ENCODE measurements at regions not wholly inside any gene's neighbourhood (a gene's known extent, or its start where the extent isn't known, plus 50 kb on each side); places are given as distances from the start of the nearest gene placed in this dataset.

- TF ChIP-seq, protein P1, sequence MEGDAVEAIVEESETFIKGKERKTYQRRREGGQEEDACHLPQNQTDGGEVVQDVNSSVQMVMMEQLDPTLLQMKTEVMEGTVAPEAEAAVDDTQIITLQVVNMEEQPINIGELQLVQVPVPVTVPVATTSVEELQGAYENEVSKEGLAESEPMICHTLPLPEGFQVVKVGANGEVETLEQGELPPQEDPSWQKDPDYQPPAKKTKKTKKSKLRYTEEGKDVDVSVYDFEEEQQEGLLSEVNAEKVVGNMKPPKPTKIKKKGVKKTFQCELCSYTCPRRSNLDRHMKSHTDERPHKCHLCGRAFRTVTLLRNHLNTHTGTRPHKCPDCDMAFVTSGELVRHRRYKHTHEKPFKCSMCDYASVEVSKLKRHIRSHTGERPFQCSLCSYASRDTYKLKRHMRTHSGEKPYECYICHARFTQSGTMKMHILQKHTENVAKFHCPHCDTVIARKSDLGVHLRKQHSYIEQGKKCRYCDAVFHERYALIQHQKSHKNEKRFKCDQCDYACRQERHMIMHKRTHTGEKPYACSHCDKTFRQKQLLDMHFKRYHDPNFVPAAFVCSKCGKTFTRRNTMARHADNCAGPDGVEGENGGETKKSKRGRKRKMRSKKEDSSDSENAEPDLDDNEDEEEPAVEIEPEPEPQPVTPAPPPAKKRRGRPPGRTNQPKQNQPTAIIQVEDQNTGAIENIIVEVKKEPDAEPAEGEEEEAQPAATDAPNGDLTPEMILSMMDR (IDR thresholded peaks at IDR 0.05; ENCODE audit: control insufficient read depth, extremely low read depth, insufficient read depth) = no peak
- H3K4me3 ChIP-seq (ENCODE audit: low read depth, low read length) = no peak overlapping the region
- DNase-seq (ENCODE audit: low read depth) = no peak
Observed at GRCh38 chr17:14760719-14761411, 460.0 kb downstream of the HS3ST3B1 start.

DNA sequence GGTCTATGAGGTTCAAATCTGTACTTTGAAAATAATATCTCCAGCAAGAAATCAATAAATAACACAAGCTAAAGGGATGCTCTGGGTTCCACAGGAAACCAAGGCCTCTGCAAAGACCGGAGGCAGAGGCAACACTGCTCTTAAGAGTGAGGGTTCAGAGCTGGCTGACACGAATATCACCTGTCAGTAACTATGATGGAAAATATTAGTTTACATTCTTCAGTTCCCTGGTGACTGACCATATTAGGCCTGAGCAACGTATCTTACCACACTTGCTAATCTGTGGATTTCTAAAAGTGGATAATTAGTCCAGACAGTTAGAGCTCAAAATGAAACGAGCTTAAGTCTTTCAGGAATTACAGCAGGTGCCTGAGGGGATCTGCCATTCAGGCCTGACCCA lies 459.3 kb downstream of the HS3ST3B1 start:
- no peak overlapping the region for H3K4me3 ChIP-seq (ENCODE audit: low read depth, low read length)
- TF ChIP-seq, protein P1 (IDR thresholded peaks at IDR 0.05; ENCODE audit: control insufficient read depth, extremely low read depth, insufficient read depth) = no peak

DNA sequence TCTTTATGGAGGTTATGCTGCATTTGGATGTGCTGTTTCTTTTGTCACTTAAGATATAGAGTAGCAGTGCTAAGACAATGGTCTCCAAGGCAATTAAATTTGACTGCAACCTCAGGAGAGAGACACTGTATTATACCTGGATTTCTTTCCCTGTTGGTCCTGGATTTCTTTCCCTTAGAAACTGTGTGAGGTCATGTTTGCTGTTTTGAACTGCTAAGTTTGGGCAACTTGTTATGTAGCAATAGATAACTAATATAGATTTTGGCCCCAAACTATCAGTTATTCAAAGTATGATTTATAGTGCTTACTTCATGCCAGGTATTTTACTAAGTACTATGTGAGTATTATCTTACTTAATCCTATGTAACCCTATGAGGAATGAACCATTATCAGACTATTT lies 458.4 kb downstream of the HS3ST3B1 start:
- H3K4me3 ChIP-seq (ENCODE audit: low read depth, low read length) = no peak overlapping the region
- TF ChIP-seq, protein P1 (IDR thresholded peaks at IDR 0.05; ENCODE audit: control insufficient read depth, extremely low read depth, insufficient read depth) = no peak
- no peak for DNase-seq (ENCODE audit: low read depth)

More for the DNA sequence above, 459.3 kb downstream of the HS3ST3B1 start:
- no peak for DNase-seq (ENCODE audit: low read depth)

- H3K4me3 ChIP-seq (ENCODE audit: low read depth, low read length) = no peak overlapping the region
- TF ChIP-seq, protein P1 (IDR thresholded peaks at IDR 0.05; ENCODE audit: control insufficient read depth, extremely low read depth, insufficient read depth) = no peak
- DNase-seq (ENCODE audit: low read depth) = no peak
Observed at GRCh38 chr17:14756479-14756878, 455.6 kb downstream of the HS3ST3B1 start.

DNA sequence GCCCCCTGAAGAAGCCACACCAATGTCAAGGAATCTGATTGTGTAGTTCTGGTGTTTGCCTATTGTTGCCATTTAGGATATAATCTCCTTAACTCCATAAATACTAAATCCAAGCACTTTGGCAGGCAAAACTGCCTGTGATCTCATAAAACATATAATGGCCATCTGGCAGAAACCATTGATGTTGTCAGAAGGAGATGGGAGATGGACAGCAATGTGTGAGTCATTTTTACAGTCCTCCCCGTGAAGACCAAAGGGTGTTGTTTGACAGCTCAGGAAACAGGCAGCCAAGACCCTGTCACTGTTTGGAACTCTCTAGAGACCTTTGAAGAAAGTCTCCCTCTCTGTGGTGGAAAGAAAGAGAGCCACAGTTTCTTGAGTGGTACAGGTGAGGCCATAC lies 454.1 kb downstream of the HS3ST3B1 start:
- H3K4me3 ChIP-seq (ENCODE audit: low read depth, low read length) = no peak overlapping the region

GRCh38 chr17:14753383-14753782 lies 452.5 kb downstream of the HS3ST3B1 start:
- no peak for DNase-seq (ENCODE audit: low read depth)
- no peak overlapping the region for H3K4me3 ChIP-seq (ENCODE audit: low read depth, low read length)
- TF ChIP-seq, protein P1 (IDR thresholded peaks at IDR 0.05; ENCODE audit: control insufficient read depth, extremely low read depth, insufficient read depth) = no peak

More for the DNA sequence above, 454.1 kb downstream of the HS3ST3B1 start:
- TF ChIP-seq, protein P1 (IDR thresholded peaks at IDR 0.05; ENCODE audit: control insufficient read depth, extremely low read depth, insufficient read depth) = no peak
- peak; percentile 50 for DNase-seq (ENCODE audit: low read depth)

DNA sequence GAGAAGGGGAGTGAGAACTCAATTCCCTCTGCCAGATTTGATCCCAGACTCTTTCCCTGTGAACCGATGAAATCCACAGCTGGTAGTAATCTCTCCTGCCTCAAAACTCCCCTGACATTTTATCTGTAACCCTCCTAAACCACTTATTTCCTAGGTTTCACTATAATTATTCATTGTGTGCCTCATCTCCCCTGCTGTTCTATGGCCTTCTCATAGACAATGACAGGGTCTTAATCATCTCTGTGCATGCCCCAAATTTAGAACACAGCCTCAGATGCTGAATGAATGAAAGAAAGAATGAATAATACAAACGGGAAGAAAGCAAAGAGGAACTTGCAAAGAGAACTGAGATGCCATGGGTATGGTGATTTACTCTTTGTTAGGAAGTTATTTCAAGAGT lies 451.1 kb downstream of the HS3ST3B1 start:
- no peak for DNase-seq (ENCODE audit: low read depth)
- H3K4me3 ChIP-seq (ENCODE audit: low read depth, low read length) = no peak overlapping the region
- TF ChIP-seq, protein P1 (IDR thresholded peaks at IDR 0.05; ENCODE audit: control insufficient read depth, extremely low read depth, insufficient read depth) = no peak
